Ovary (tissue), 3 donors: ENCODE measurements at regions not wholly inside any gene's neighbourhood (a gene's known extent, or its start where the extent isn't known, plus 50 kb on each side); places are given as distances from the start of the nearest gene placed in this dataset.

Experiments used
- CTCF ChIP-seq, 3 donors: fragments of 450-650 bp in 2 of 3; fragments of 200-600 bp in 1 of 3; IDR thresholded peaks; one replicate each; pipeline versions ENCODE4 v1.5.1 to v1.8.0; 2016 to 2022; ENCODE audit warnings: antibody characterized with exemption in 3 of 3, mild to moderate bottlenecking in 1 of 3
- EP300 ChIP-seq: sonication (generic); formaldehyde crosslinking; IDR thresholded peaks from one replicate; pipeline ENCODE4 v1.6.1; 2017; ENCODE audit warnings: antibody characterized with exemption
- POLR2A ChIP-seq: fragments of 450-650 bp; IDR thresholded peaks from one replicate; pipeline ENCODE4 v1.6.1; 2017; ENCODE audit warnings: antibody characterized with exemption, mild to moderate bottlenecking, moderate library complexity
- donor health status: DM: no; HTN: no; CAD: no.

GRCh38 chr12:92079054-92079385, 66.6 kb downstream of the BTG1 start:
- no peak for TF ChIP-seq CTCF (IDR thresholded peaks at IDR 0.05)
- TF ChIP-seq POLR2A: no peak
- no peak for TF ChIP-seq EP300
